Effector CD4-positive, alpha-beta T cell (primary cell): ENCODE measurements at regions not wholly inside any gene's neighbourhood (a gene's known extent, or its start where the extent isn't known, plus 50 kb on each side); places are given as distances from the start of the nearest gene placed in this dataset.
"Not testable (repeated sequence)": the region's sequence is repeated elsewhere in the genome, so short reads cannot be mapped to it uniquely, and the experiment has no call there.

Experiments
- DNase-seq: peaks from one replicate; pipeline ENCODE4 v3.0.0-alpha.2; 2020

DNA sequence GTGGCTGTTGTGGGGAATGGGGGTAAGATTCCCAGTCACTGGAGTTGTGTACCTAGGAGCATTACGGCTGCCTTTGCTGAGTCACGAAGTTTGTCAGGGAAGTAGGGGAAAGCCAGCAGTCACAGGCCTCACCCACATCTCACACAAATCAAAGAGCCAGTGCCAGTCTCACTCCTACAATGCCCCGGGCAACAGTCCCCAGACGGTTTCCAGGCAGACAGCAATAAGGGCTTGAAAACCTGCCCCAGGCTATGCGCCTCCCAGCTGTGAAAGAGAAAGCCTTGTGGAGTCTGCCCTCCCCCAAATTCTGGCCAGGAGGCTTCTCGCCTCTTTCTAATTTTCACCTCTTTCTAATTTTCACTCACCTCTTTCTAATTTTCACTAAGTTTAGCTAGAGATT, 142.3 kb upstream of the EDNRB start:
- DNase-seq = no peak

DNA sequence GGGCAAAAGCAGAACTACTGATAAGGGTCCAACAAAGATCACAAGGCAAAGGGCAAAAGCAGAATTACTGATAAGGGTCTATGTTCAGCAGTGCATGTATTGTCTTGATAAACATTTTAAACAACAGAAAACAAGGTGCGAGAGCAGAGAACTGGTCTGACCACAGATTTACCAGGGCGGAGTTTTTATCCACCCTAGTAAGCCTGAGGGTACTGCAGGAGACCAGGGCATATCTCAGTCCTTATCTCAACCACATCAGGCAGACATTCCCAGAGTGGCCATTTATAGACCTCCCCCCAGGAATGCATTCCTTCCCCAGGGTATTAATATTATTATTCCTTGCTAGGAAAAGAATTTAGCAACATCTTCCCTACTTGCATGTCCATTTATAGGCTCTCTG, 138.2 kb upstream of the EDNRB start:
- not testable (repeated sequence) for DNase-seq

DNA sequence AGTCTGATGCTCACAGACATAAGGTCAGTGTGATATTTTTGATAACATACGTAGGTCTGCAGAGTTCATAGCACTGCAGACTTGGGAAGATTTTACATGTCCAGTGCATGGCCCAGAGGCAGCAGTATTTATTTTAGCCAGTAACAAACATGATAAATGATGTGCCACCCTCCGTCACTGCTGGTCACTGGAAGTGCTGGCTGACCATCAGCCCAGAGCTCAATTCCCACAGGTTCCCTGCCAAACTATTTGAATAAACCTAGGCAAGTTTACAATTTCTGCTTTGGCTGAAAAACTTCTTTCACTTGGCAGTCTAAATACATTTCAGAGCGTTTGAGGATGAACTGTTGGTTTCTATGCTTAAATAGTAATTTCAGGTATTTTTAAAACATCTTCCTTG, 135.5 kb upstream of the EDNRB start:
- DNase-seq = no peak

GRCh38 chr13:78047151-78047550, 128.5 kb upstream of the EDNRB start:
- no peak for DNase-seq

- DNase-seq = no peak
Observed at GRCh38 chr13:78046331-78046730, 127.7 kb upstream of the EDNRB start.

- no peak for DNase-seq
Observed at GRCh38 chr13:78045916-78046315, 127.3 kb upstream of the EDNRB start.

DNA sequence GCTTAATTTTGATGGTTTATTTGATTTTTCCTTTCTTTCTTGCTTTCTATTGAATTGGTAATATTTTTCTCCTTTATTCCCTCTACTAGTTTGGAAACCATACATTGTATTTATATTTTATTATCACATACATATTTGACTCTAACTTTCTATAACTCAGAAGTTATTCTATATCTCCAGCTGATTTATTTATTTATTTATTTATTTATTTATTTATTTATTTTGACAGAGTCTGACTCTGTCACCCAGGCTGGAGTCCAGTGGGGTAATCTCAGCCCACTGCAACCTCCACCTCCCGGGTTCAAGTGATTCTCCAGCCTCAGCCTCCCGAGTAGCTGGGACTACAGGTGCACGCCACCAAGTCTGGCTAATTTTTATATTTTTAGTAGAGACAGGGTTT, 122.7 kb upstream of the EDNRB start:
- not testable (repeated sequence) for DNase-seq

DNA sequence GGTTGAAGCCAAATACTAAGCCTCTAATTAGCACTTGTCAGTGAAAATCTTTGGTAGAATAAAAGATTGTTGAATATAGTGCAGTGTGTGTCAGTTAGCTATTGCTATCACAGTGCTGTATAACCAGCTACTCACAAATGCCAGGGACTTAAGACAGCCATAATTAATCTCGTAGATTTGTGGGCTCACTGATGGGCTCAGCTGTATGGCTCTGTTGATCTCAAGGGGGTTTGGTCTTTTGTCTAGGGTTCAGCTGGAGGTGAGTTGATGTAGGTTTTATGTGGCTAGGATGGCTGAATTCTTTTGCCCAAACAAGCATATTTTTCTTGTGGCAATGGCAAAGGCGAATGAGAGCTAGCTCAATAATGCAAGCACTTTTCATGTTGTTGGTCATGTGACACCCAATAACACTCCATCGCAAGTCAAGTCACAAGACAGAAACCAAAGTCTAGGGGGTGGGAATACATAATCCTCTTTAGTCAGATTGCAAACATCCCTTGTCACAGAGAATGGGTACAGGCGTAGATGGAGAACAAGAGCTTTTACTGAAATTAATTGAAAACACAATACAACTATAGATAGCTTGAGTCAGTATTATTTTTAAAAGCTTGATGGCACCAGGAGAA, 121.7 kb upstream of the EDNRB start:
- DNase-seq = no peak

DNA sequence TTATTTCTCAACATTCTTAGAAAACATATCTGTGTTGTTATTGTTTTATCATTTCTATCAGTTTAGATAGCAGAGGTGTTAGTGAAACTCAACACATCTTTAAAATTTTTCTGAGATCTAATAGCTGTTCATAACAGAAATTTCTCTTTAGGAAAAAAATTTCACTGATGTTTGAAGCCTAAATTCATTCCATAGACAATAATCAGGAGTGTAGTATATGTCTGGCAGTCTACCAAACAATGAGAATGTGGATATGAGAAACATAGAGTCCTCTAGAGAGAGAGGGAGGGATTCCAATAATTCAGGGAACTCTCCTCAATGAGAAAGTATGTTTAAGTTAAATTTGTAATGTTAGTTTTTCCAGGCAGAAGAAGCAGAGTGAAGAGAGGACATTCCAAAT, 118.2 kb upstream of the EDNRB start:
- DNase-seq = no peak

- DNase-seq = no peak
Observed at GRCh38 chr13:78035500-78035899, 116.9 kb upstream of the EDNRB start.

DNA sequence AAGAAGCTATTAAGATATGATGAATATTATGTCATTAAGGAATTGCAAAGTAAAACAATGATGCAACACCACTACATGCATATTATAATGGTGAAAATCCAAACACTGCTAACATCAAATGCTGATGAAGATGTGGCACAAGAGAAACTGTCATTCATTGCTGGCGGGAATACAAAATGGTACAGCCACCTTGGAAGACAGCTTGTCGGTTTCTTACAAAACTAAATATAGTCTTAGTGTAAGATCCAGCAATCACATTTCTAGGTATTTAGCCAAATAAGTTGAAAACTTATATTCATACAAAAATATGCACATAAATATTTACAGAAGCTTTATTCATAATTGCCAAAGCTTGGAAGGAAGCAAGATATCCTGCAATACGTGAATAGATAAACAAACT, 114.9 kb upstream of the EDNRB start:
- no peak for DNase-seq

- no peak for DNase-seq
Observed at GRCh38 chr13:78032132-78032531, 113.5 kb upstream of the EDNRB start.

GRCh38 chr13:78030341-78030896, 111.8 kb upstream of the EDNRB start:
- no peak for DNase-seq

- no peak for DNase-seq
Observed at GRCh38 chr13:78029901-78030300, 111.3 kb upstream of the EDNRB start.

DNA sequence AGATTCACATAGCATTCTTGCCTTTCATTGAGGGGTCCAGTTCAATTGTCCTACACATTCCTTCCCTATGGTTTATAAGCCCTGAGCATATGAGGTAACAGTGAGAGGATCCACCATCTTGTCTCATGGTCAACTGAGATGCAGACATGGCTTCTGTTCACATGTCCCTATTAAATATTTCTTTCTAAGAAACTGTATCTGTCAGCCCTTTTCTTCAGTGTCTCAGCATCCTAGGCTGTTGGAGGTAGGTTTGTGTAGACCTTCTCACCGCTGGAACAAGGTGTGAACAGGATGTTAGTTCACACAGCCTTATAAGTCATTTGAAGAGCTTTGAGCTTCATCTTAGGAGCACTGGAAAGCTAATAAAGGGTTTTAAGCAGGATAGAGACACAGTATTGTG, 110.3 kb upstream of the EDNRB start:
- DNase-seq = no peak

- DNase-seq = no peak
Observed at GRCh38 chr13:78024996-78025395, 106.4 kb upstream of the EDNRB start.

DNA sequence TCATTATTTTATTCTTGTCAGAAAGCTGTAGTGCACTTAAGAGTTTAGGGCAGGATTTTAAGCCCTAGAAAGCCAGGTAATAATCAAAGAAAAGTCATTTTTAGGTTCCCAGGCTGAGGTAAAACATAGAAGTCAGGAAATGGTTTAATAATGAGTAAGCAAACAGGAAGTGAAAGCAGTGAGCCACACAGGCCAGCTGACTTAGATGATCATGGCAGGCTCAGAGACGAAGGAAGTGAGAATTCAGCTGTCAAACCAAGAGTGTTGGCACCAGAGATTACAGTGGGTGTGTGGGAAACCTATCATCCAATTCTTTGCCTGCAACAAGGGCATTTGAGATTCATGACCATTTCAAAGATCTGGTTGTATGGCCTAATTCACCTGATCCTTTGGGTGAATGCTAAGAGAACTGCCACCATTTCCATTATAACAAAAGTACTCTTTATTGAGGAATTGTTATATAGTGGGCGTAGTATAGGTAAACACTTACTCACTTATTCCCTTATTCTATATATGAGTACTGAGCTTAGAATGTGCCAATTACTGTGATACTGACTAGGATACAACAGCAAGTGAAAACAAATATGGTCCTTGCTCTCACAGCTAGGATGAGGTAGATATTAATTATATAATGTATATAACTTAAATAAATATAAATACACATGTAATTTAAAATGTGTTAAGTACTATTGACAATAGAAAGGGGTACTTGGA, 103.7 kb upstream of the EDNRB start:
- no peak for DNase-seq

GRCh38 chr13:78020861-78021260, 102.2 kb upstream of the EDNRB start:
- DNase-seq = no peak

- no peak for DNase-seq
Observed at GRCh38 chr13:78015782-78016181, 97.2 kb upstream of the EDNRB start.

- no peak for DNase-seq
Observed at GRCh38 chr13:78012046-78012445, 93.4 kb upstream of the EDNRB start.

- no peak for DNase-seq
Observed at GRCh38 chr13:78004821-78005220, 86.2 kb upstream of the EDNRB start.

DNA sequence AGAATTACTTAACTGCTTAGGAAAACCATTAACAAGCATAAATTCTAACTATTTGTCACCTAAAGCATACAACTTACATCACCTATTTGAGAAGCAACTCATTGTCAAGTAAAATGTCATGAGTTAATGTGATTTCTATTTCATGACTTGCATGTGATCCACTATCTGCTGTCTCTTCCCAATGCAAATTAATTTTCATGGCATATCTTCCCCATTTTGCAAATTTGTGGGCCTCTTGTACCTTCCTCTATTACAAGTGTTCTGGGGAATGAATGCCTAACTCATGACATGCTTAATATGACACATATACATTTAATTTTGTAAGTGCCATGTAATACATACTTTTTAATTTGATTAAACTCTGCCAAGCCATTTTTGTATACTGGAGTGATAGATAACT, 81.1 kb upstream of the EDNRB start:
- no peak for DNase-seq

GRCh38 chr13:77994166-77994565, 75.5 kb upstream of the EDNRB start:
- no peak for DNase-seq

DNA sequence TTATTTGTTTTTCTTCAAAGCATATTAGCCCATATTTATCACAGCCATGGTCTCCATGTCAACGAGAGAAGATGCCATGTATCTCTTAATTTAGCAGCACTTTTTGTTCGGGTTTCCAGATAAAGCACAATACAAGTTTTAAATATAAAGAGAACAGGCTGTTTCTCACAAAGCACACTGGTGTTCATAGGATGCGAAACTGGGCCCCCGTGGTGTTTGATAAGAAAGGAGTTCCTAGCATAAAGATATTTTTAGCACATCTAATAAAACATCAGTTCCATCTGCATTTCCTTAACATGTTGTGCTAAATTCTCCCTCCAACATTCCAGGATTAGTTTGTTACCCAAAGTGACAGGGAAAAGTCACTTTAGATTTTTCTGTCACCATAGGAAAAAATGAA, 72.4 kb upstream of the EDNRB start:
- no peak for DNase-seq

DNA sequence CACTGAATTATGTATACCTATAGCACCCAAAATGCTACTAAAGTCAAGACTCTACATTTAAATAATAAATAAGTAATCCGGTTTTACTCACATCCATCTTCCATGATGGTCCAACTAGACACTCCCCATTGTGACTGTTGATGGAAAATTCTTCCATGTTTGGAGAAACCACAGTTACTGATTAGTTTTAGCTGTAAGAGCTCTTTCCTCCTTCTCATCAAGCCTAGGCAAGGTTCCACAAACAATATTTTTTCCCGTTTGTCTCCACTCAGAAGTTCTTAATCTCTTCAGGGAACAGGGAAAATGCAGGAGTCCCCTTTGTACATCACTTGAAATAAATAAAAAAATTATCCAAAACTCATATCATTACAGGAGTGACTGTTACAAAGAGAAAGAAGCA, 70.7 kb upstream of the EDNRB start:
- no peak for DNase-seq
